Endothelial cell of umbilical vein (primary cell): ENCODE measurements at regions not wholly inside any gene's neighbourhood (a gene's known extent, or its start where the extent isn't known, plus 50 kb on each side); places are given as distances from the start of the nearest gene placed in this dataset.

ENCODE experiments used
- BruUV-seq: library from RNA; stranded (reverse); fragments of 400-500 nt; replicated peaks from 2 replicates; lab custom pipeline; 2021; lab: Mats Ljungman, UMichigan
- CTCF ChIA-PET: fragments of 300-600, 350-600 bp; sonication (Branson Sonifier 250); formaldehyde crosslinking; loops from one replicate; lab custom pipeline; 2021; ENCODE audit warnings: antibody characterized with exemption, inconsistent platforms; lab: Charles Lee
- POLR2A ChIA-PET: fragments of 300-600, 350-600 bp; sonication (Branson Sonifier 250); formaldehyde crosslinking; loops from one replicate; lab custom pipeline; 2021; ENCODE audit warnings: antibody characterized with exemption, inconsistent platforms; lab: Charles Lee
- DNase-seq: peaks from one replicate; pipeline ENCODE4 v3.0.0-alpha.2; 2011; ENCODE audit warnings: low read depth, low spot score
- FAIRE-seq: peaks from 2 replicates; lab custom pipeline; 2011; peaks lifted over from hg19 to GRCh38; lab: Jason Lieb, UNC
- H2AFZ ChIP-seq: 2 replicates; pipeline ENCODE4 v1.6.0; 2012; ENCODE audit warnings: low read depth, low read length, control low read depth, inconsistent platforms
- H3K27ac ChIP-seq: 2 replicates; pipeline ENCODE4 v1.5.1; 2011; ENCODE audit warnings: low read depth, mild to moderate bottlenecking, control low read depth, low read length, moderate library complexity; ENCODE audit not compliant: insufficient read depth
- H3K27me3 ChIP-seq, 2 experiments: 2 replicates each; pipeline versions ENCODE4 v1.6.0 to v1.6.1; 2011; ENCODE audit warnings: low read length in 2 of 2, mixed read lengths in 1 of 2; ENCODE audit not compliant: control insufficient read depth in 2 of 2, insufficient read depth in 2 of 2
- H3K36me3 ChIP-seq, 2 experiments: 2 replicates in 1 of 2; 3 replicates in 1 of 2; pipeline ENCODE4 v1.5.1; 2011; ENCODE audit warnings: low read length in 2 of 2, mild to moderate bottlenecking in 1 of 2, moderate library complexity in 1 of 2; ENCODE audit not compliant: control insufficient read depth in 2 of 2, insufficient read depth in 2 of 2; ENCODE audit errors: extremely low read depth in 1 of 2
- H3K4me1 ChIP-seq: 3 replicates; pipeline ENCODE4 v1.5.1; 2011; ENCODE audit warnings: mild to moderate bottlenecking, low read length; ENCODE audit not compliant: control insufficient read depth, insufficient read depth; ENCODE audit errors: extremely low read depth
- H3K4me2 ChIP-seq: 2 replicates; pipeline ENCODE4 v1.6.1; 2011; ENCODE audit warnings: low read length, control low read depth, mixed read lengths; ENCODE audit not compliant: insufficient read depth
- H3K4me3 ChIP-seq, 3 experiments: fragments of 200-600 bp in 1 of 3; sonication (generic), shearing (Covaris generic) in 1 of 3; replicated peaks in 1 of 3; 2 replicates each; pipeline ENCODE4 v1.5.1; 2011 to 2016; ENCODE audit warnings: control low read depth in 3 of 3, low read length in 3 of 3, mild to moderate bottlenecking in 2 of 3, inconsistent platforms in 1 of 3, low read depth in 1 of 3, moderate library complexity in 1 of 3; ENCODE audit not compliant: insufficient read depth in 1 of 3
- H3K79me2 ChIP-seq: 2 replicates; pipeline ENCODE4 v1.6.0; 2012; ENCODE audit warnings: low read length, inconsistent platforms; ENCODE audit not compliant: control insufficient read depth, insufficient read depth
- H3K9ac ChIP-seq: replicated peaks from 2 replicates; pipeline ENCODE3; 2011; ENCODE audit warnings: low read length, control low read depth; ENCODE audit not compliant: insufficient read depth; ENCODE audit errors: extremely low read depth
- H3K9me1 ChIP-seq: replicated peaks from 3 replicates; pipeline ENCODE4 v1.6.0; 2011; ENCODE audit warnings: mild to moderate bottlenecking, low read length; ENCODE audit not compliant: control insufficient read depth, insufficient read depth; ENCODE audit errors: extremely low read depth
- H3K9me3 ChIP-seq: replicated peaks from 2 replicates; pipeline ENCODE4 v1.5.1; 2012; ENCODE audit warnings: low read length, inconsistent platforms; ENCODE audit not compliant: control insufficient read depth, insufficient read depth
- H4K20me1 ChIP-seq: replicated peaks from 2 replicates; pipeline ENCODE3; 2011; ENCODE audit warnings: mild to moderate bottlenecking, low read length; ENCODE audit not compliant: control insufficient read depth, insufficient read depth; ENCODE audit errors: extremely low read depth
- FOS ChIP-seq: IDR thresholded peaks from 2 replicates; pipeline ENCODE4 v1.6.1; 2011; ENCODE audit warnings: mild to moderate bottlenecking, low read length, moderate library complexity, borderline replicate concordance; ENCODE audit not compliant: insufficient read depth
- GATA2 ChIP-seq: IDR thresholded peaks from 2 replicates; pipeline ENCODE4 v1.7.0; 2011; ENCODE audit warnings: low read depth, mild to moderate bottlenecking, moderate library complexity, mixed read lengths, low read length; ENCODE audit not compliant: insufficient read length, insufficient read depth
- JUN ChIP-seq: IDR thresholded peaks from 2 replicates; pipeline ENCODE4 v1.6.1; 2011; ENCODE audit warnings: borderline replicate concordance, low read depth; ENCODE audit not compliant: insufficient read length, insufficient read depth
- MYC ChIP-seq: IDR thresholded peaks from one replicate; pipeline ENCODE4 v1.6.1; 2011; ENCODE audit warnings: mild to moderate bottlenecking, low read depth, low read length
- POLR2A ChIP-seq: IDR thresholded peaks from 2 replicates; pipeline ENCODE4 v1.6.1; 2012; ENCODE audit warnings: low read depth, mild to moderate bottlenecking, control low read depth, low read length
- dilution Hi-C: fragments of 300-500 bp; cut with MboI; formaldehyde crosslinking; loops from one replicate; pipeline ENCODE4 v1.15.0; 2019; ENCODE audit warnings: low sequenced_read_pairs; ENCODE audit not compliant: extremely low pct_ligation_motif_present
- intact Hi-C: fragments of 100-400 bp; cut with micrococcal nuclease; formaldehyde crosslinking; loops from one replicate; pipeline ENCODE4 v1.10.0; 2022
- TF ChIP-seq, protein P1 (sequence below), 2 donors: IDR thresholded peaks; 1 replicate in 1 of 2; 2 replicates in 1 of 2; pipeline ENCODE4 v1.5.1; 2011; ENCODE audit warnings: low read length in 2 of 2, mild to moderate bottlenecking in 2 of 2, moderate library complexity in 2 of 2, control low read depth in 1 of 2, inconsistent platforms in 1 of 2, low read depth in 1 of 2; ENCODE audit not compliant: insufficient read depth in 1 of 2; ENCODE audit errors: extremely low read depth in 1 of 2
- TF ChIP-seq, protein P2 (sequence below): IDR thresholded peaks from 2 replicates; pipeline ENCODE4 v1.6.1; 2011; ENCODE audit not compliant: insufficient read depth, insufficient read length

DNA sequence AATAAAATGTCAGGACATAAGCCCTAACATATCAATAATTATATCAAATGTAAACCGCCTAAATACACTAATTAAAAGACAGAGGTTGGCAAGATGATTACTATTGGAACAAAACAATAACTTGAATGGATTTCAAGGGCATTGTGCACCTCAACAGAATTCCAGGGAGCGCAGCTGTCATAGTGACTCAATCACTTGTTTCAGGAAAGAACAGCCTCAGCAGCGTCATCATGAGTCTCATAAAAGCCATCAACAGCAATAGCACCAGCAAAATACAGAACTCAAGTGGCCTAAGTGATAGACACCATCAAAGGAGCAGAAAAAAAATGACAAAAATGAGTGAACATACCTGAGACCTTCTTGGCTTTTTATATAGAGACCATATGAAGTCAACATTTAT, 632.7 kb upstream of the NR5A2 start:
- Histone ChIP-seq H3K27ac (no peak overlapping the region), H3K9me1 (no peaks in the 10 kb centered on the region), H3K9me3 (no peaks in the 10 kb centered on the region), H4K20me1 (no peaks in the 10 kb centered on the region), H3K4me1 (no peaks in the 10 kb centered on the region), H3K36me3 (no peaks in the 10 kb centered on the region), H3K4me2 (no peak overlapping the region), H2AFZ (no peak overlapping the region), H3K4me3 (no peak overlapping the region), H3K27me3 (no peaks in the 10 kb centered on the region), H3K9ac (no peak overlapping the region), H3K79me2 (no peaks in the 10 kb centered on the region)
- BruUV-seq: no TSS peak
- DNase-seq (no peak), FAIRE-seq (no peak)
- intact Hi-C loops: no loop called here
- ChIA-PET POLR2A (no interaction called here), CTCF (no interaction called here)
- dilution Hi-C loops: no loop called here
- no peak for TF ChIP-seq MYC
- TF ChIP-seq FOS: no peak
- TF ChIP-seq, protein P1, sequence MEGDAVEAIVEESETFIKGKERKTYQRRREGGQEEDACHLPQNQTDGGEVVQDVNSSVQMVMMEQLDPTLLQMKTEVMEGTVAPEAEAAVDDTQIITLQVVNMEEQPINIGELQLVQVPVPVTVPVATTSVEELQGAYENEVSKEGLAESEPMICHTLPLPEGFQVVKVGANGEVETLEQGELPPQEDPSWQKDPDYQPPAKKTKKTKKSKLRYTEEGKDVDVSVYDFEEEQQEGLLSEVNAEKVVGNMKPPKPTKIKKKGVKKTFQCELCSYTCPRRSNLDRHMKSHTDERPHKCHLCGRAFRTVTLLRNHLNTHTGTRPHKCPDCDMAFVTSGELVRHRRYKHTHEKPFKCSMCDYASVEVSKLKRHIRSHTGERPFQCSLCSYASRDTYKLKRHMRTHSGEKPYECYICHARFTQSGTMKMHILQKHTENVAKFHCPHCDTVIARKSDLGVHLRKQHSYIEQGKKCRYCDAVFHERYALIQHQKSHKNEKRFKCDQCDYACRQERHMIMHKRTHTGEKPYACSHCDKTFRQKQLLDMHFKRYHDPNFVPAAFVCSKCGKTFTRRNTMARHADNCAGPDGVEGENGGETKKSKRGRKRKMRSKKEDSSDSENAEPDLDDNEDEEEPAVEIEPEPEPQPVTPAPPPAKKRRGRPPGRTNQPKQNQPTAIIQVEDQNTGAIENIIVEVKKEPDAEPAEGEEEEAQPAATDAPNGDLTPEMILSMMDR (IDR thresholded peaks at IDR 0.05; ENCODE audit: extremely low read depth in 1 of 2, insufficient read depth in 1 of 2, low read depth in 1 of 2, low read length in 2 of 2): no peak
- no peak for TF ChIP-seq POLR2A

DNA sequence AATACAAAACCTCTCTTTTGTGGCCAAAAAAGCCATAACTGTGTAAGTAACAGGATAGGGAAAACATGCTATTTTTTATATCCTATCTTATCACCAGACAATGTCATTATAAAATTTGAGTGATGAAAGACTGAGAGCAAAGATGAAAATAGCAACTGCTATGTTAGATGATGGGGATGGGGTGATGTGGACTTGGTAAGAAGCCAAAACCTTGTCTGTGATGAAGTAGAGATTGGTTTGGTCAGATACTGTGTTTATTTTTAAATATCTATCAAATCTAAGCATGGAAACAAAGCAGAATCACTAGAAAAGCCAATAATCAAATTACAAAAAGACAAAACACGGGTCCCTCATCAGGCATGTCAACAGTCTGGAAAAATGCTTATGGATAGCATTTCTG, 631.1 kb upstream of the NR5A2 start:
- H3K9me1 ChIP-seq: no peaks in the 10 kb centered on the region
- no peaks in the 10 kb centered on the region for H3K27me3 ChIP-seq
- POLR2A ChIA-PET: no interaction called here
- H3K9ac ChIP-seq: no peak overlapping the region
- dilution Hi-C loops: no loop called here
- no peak overlapping the region for H3K4me3 ChIP-seq
- no peaks in the 10 kb centered on the region for H3K36me3 ChIP-seq
- H3K79me2 ChIP-seq: no peaks in the 10 kb centered on the region
- no peak for FAIRE-seq
- DNase-seq: no peak
- TF ChIP-seq, protein P2, sequence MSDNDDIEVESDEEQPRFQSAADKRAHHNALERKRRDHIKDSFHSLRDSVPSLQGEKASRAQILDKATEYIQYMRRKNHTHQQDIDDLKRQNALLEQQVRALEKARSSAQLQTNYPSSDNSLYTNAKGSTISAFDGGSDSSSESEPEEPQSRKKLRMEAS: no peak
- TF ChIP-seq JUN (no peak), GATA2 (no peak), FOS (no peak), POLR2A (no peak)
- TF ChIP-seq, protein P1 (IDR thresholded peaks at IDR 0.05; ENCODE audit: extremely low read depth in 1 of 2, insufficient read depth in 1 of 2, low read depth in 1 of 2, low read length in 2 of 2): no peak
- intact Hi-C loops: no loop called here
- CTCF ChIA-PET: interaction anchor here (0.8 to 1.4 kb wide), 2 partner anchors 12 to 25 kb away, joined by 3 read pairs; no protein-coding TSS in a partner anchor
- no peaks in the 10 kb centered on the region for H3K4me1 ChIP-seq
- H2AFZ ChIP-seq: no peak overlapping the region
- BruUV-seq: no TSS peak
- no peak overlapping the region for H3K4me2 ChIP-seq
- no peak overlapping the region for H3K27ac ChIP-seq
- H4K20me1 ChIP-seq: no peaks in the 10 kb centered on the region
- H3K9me3 ChIP-seq: no peaks in the 10 kb centered on the region
